PC-9 (cell line): ENCODE measurements at regions not wholly inside any gene's neighbourhood (a gene's known extent, or its start where the extent isn't known, plus 50 kb on each side); places are given as distances from the start of the nearest gene placed in this dataset.

ENCODE experiments used
- CTCF ChIP-seq: fragments of 200-600 bp; sonication (generic); conservative IDR thresholded peaks from 2 replicates; pipeline ENCODE4 v1.6.1; 2017; ENCODE audit warnings: mixed run types, antibody characterized with exemption, mild to moderate bottlenecking, moderate library complexity
- EZH2 ChIP-seq: fragments of 200-600 bp; sonication (generic); IDR thresholded peaks from 2 replicates; pipeline ENCODE4 v1.8.0; 2017; ENCODE audit warnings: antibody characterized with exemption, low read depth

GRCh38 chr3:106058475-106058874 lies 189.7 kb upstream of the CBLB start:
- TF ChIP-seq CTCF (no peak), EZH2 (no peak)
